ENCODE measurements at regions not wholly inside any gene's neighbourhood (a gene's known extent, or its start where the extent isn't known, plus 50 kb on each side); places are given as distances from the start of the nearest gene placed in this dataset.

DNA sequence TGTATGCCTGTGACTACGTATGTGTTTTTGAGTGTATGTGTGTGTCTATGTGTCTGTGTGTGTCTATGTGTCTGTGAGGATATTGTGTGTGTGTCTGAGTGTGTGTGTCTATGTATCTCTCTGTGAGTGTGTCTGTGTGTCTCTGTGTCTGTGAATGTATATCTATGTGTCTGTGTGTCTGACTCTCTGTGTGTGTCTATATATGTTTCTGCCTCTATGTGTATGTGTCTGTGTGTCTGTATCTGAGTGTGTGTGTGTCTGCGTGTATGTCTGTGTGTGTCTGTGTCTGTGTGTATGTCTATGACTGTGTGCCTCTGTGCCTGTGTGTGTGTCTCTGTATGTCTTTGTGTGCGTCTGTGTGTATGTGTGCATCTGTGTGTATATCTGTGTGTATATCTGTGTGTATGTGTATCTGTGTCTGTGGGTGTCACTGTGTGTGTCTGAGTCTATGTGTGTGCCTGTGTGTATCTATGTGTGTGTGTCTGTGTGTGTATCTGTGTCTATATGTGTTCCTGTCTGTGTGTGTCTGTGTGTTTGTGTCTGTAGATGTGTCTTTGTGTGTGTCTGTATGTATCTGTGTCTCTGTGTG lies 172.7 kb downstream of the MYCN start:
- ChIA-PET CTCF (no interaction called here), POLR2A (no interaction called here)
- no peak for TF ChIP-seq FOXA1 (IDR thresholded peaks at IDR 0.05)
- TF ChIP-seq CTBP1 (IDR thresholded peaks at IDR 0.05; ENCODE audit: borderline replicate concordance), result no peak
- TF ChIP-seq SUZ12 (IDR thresholded peaks at IDR 0.05), result no peak
- no peak for TF ChIP-seq NFRKB (IDR thresholded peaks at IDR 0.05)
- no peak for TF ChIP-seq LEF1 (IDR thresholded peaks at IDR 0.05; ENCODE audit: borderline replicate concordance)
- TF ChIP-seq SP1 (IDR thresholded peaks at IDR 0.05), result no peak
- TF ChIP-seq, protein P1, sequence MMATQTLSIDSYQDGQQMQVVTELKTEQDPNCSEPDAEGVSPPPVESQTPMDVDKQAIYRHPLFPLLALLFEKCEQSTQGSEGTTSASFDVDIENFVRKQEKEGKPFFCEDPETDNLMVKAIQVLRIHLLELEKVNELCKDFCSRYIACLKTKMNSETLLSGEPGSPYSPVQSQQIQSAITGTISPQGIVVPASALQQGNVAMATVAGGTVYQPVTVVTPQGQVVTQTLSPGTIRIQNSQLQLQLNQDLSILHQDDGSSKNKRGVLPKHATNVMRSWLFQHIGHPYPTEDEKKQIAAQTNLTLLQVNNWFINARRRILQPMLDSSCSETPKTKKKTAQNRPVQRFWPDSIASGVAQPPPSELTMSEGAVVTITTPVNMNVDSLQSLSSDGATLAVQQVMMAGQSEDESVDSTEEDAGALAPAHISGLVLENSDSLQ (IDR thresholded peaks at IDR 0.05), result no peak
- TF ChIP-seq TARDBP (IDR thresholded peaks at IDR 0.05), result no peak
- TF ChIP-seq ELF4 (IDR thresholded peaks at IDR 0.05), result no peak
- TF ChIP-seq FOXK2 (IDR thresholded peaks at IDR 0.05), result no peak
- TF ChIP-seq FOXM1 (IDR thresholded peaks at IDR 0.05; ENCODE audit: borderline replicate concordance), result no peak
- no peak for TF ChIP-seq L3MBTL2 (conservative IDR thresholded peaks at IDR 0.05)
- TF ChIP-seq ARNT (IDR thresholded peaks at IDR 0.05), result no peak
- no peak for TF ChIP-seq HDGF (IDR thresholded peaks at IDR 0.05; ENCODE audit: borderline replicate concordance)
- no peak for DNase-seq (ENCODE audit: extremely low spot score)

DNA sequence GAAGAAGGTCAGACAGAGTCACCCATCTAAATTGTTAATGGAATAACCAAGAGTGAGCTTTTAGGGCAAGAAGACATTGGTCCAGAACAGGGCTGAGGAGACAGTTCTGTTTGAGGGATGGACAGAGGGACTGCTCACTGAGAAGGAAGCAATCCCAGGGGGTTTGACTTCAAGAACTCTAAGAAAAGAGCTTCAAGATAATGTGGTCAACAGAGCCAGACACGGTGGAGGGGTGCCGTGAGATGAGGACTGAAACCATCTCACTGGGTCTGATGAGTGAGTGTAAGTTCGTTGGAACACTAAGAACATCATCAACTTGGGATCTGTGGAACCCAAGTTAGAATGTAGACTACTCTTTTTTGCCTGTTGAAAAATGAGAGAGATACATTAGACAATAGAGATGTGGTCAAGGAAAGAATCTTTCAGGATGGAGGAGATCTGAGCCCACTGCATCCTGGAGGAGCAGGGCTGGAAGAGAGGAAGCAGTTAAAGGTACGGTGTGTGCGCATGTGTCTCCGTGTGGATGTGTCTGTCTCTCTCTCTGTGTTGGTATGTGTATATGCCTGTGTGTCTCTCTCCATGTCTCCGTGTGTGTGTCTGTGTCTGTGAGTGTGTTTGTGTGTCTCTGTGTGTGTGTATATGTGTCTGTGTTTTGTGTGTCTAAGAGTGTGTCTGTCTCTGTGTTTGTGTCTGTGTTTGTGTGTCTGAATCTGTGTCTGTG lies 172.1 kb downstream of the MYCN start:
- ChIA-PET CTCF (no interaction called here), POLR2A (no interaction called here)
- no peak for DNase-seq (ENCODE audit: extremely low spot score)
- no peak for TF ChIP-seq FOXK2 (IDR thresholded peaks at IDR 0.05)
- TF ChIP-seq L3MBTL2 (conservative IDR thresholded peaks at IDR 0.05), result no peak
- no peak for TF ChIP-seq HDGF (IDR thresholded peaks at IDR 0.05; ENCODE audit: borderline replicate concordance)
- no peak for TF ChIP-seq BHLHE40 (IDR thresholded peaks at IDR 0.05; ENCODE audit: borderline replicate concordance)
- no peak for TF ChIP-seq CTBP1 (IDR thresholded peaks at IDR 0.05; ENCODE audit: borderline replicate concordance)
- TF ChIP-seq ELF4 (IDR thresholded peaks at IDR 0.05), result no peak
- no peak for TF ChIP-seq FOXM1 (IDR thresholded peaks at IDR 0.05; ENCODE audit: borderline replicate concordance)
- TF ChIP-seq SP1 (IDR thresholded peaks at IDR 0.05), result no peak
- TF ChIP-seq LEF1 (IDR thresholded peaks at IDR 0.05; ENCODE audit: borderline replicate concordance), result no peak

DNA sequence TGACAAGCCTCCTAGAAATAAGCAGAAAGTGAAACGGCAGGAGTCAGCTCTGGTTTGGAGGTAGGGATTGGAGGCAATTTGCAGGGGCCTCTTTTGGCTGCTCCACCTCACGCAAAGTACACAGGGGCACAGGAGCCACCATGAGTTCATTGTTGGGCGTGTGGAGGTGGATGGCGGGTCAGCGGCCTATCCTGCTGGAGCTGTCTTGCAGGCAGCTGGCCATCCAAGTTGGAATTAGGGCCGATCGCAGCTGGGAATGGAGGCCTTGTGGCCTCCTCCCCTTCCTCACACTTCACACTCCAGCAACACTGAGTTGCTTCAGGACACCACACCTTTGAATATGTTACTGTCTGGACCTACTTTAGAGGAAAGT lies 171.5 kb downstream of the MYCN start:
- CTCF ChIA-PET, result no interaction called here
- POLR2A ChIA-PET, result no interaction called here
- DNase-seq (ENCODE audit: extremely low spot score), result no peak
- no peak for TF ChIP-seq CTBP1 (IDR thresholded peaks at IDR 0.05; ENCODE audit: borderline replicate concordance)
- no peak for TF ChIP-seq ELF4 (IDR thresholded peaks at IDR 0.05)
- no peak for TF ChIP-seq SP1 (IDR thresholded peaks at IDR 0.05)
- TF ChIP-seq ARNT (IDR thresholded peaks at IDR 0.05), result no peak
- no peak for TF ChIP-seq FOXK2 (IDR thresholded peaks at IDR 0.05)
- TF ChIP-seq LEF1 (IDR thresholded peaks at IDR 0.05; ENCODE audit: borderline replicate concordance), result no peak
- TF ChIP-seq FOXA1 (IDR thresholded peaks at IDR 0.05), result no peak
- no peak for TF ChIP-seq HDGF (IDR thresholded peaks at IDR 0.05; ENCODE audit: borderline replicate concordance)
- TF ChIP-seq, protein P1 (IDR thresholded peaks at IDR 0.05), result no peak
- TF ChIP-seq TARDBP (IDR thresholded peaks at IDR 0.05), result no peak
- no peak for TF ChIP-seq FOXM1 (IDR thresholded peaks at IDR 0.05; ENCODE audit: borderline replicate concordance)
- no peak for TF ChIP-seq ZNF384 (IDR thresholded peaks at IDR 0.05)
- no peak for TF ChIP-seq L3MBTL2 (conservative IDR thresholded peaks at IDR 0.05)
- TF ChIP-seq SUZ12 (IDR thresholded peaks at IDR 0.05), result no peak
- TF ChIP-seq NFRKB (IDR thresholded peaks at IDR 0.05), result no peak
- no peak for TF ChIP-seq BHLHE40 (IDR thresholded peaks at IDR 0.05; ENCODE audit: borderline replicate concordance)

DNA sequence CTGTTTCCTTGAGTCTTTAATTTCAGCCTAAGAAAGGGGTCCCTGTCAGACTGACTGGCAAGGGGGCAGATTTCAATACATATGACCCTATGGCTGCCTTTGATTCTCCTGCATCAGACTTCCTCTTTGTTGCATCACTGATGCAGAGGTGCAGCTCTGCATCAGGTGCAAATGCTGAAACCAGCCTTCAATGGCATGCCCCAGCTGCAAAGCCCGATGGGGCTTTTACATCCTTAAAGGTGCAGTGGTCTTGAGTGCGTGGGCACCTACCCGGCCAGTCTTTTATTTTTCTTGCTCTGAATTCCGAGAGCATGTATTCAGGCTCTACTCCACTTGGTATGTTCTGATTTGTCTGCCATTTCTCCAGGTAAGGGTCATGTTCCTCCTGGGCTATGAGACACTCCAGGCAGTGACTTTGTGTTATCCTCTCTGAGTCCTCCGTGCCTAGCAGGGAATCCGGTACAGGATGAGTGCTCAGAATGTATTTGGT lies 169.5 kb downstream of the MYCN start:
- ChIA-PET CTCF (no interaction called here), POLR2A (no interaction called here)
- no peak for TF ChIP-seq ARNT (IDR thresholded peaks at IDR 0.05)
- no peak for TF ChIP-seq L3MBTL2 (conservative IDR thresholded peaks at IDR 0.05)
- TF ChIP-seq, protein P1 (IDR thresholded peaks at IDR 0.05), result no peak
- TF ChIP-seq FOXK2 (IDR thresholded peaks at IDR 0.05), result no peak
- TF ChIP-seq NFRKB (IDR thresholded peaks at IDR 0.05), result no peak
- TF ChIP-seq SP1 (IDR thresholded peaks at IDR 0.05), result no peak
- no peak for TF ChIP-seq FOXA1 (IDR thresholded peaks at IDR 0.05)
- no peak for TF ChIP-seq ELF4 (IDR thresholded peaks at IDR 0.05)
- TF ChIP-seq CTBP1 (IDR thresholded peaks at IDR 0.05; ENCODE audit: borderline replicate concordance), result no peak
- no peak for TF ChIP-seq BHLHE40 (IDR thresholded peaks at IDR 0.05; ENCODE audit: borderline replicate concordance)
- no peak for TF ChIP-seq SUZ12 (IDR thresholded peaks at IDR 0.05)
- TF ChIP-seq HDGF (IDR thresholded peaks at IDR 0.05; ENCODE audit: borderline replicate concordance), result no peak
- no peak for TF ChIP-seq LEF1 (IDR thresholded peaks at IDR 0.05; ENCODE audit: borderline replicate concordance)
- no peak for TF ChIP-seq FOXM1 (IDR thresholded peaks at IDR 0.05; ENCODE audit: borderline replicate concordance)
- no peak for TF ChIP-seq TARDBP (IDR thresholded peaks at IDR 0.05)
- TF ChIP-seq ZNF384 (IDR thresholded peaks at IDR 0.05), result no peak
- no peak for DNase-seq (ENCODE audit: extremely low spot score)

DNA sequence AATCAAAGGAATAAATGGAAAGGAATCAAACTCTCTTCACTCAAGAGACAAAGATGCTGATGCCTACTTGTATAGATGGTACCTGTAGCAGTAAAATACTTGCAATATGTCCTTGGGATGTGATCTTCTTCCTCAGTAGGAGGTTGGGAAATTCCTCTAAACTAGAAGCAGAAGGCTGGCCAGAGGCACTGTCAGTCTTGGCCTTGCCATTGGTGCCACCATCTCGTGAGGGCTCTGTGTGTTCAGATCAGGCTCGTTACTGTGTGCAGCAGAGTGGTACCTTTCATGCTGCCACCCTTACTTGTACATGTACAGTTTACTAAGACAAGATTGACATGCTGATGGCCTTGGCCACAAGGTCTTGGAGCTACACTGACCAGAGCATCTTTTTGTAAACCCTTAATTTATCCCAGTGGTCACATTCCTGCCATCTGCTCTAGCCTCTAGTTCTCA lies 169.0 kb downstream of the MYCN start:
- CTCF ChIA-PET, result no interaction called here
- no peak for TF ChIP-seq LEF1 (IDR thresholded peaks at IDR 0.05; ENCODE audit: borderline replicate concordance)
- no peak for TF ChIP-seq BHLHE40 (IDR thresholded peaks at IDR 0.05; ENCODE audit: borderline replicate concordance)
- TF ChIP-seq ELF4 (IDR thresholded peaks at IDR 0.05), result no peak
- TF ChIP-seq SP1 (IDR thresholded peaks at IDR 0.05), result no peak
- TF ChIP-seq FOXA1 (IDR thresholded peaks at IDR 0.05), result no peak
- no peak for TF ChIP-seq SUZ12 (IDR thresholded peaks at IDR 0.05)
- no peak for TF ChIP-seq L3MBTL2 (conservative IDR thresholded peaks at IDR 0.05)
- no peak for TF ChIP-seq CTBP1 (IDR thresholded peaks at IDR 0.05; ENCODE audit: borderline replicate concordance)
- TF ChIP-seq FOXK2 (IDR thresholded peaks at IDR 0.05), result no peak
- no peak for TF ChIP-seq HDGF (IDR thresholded peaks at IDR 0.05; ENCODE audit: borderline replicate concordance)
- TF ChIP-seq, protein P1 (IDR thresholded peaks at IDR 0.05), result no peak
- POLR2A ChIA-PET, result no interaction called here
- no peak for DNase-seq (ENCODE audit: extremely low spot score)
